ENCODE measurements at regions not wholly inside any gene's neighbourhood (a gene's known extent, or its start where the extent isn't known, plus 50 kb on each side); places are given as distances from the start of the nearest gene placed in this dataset.

DNA sequence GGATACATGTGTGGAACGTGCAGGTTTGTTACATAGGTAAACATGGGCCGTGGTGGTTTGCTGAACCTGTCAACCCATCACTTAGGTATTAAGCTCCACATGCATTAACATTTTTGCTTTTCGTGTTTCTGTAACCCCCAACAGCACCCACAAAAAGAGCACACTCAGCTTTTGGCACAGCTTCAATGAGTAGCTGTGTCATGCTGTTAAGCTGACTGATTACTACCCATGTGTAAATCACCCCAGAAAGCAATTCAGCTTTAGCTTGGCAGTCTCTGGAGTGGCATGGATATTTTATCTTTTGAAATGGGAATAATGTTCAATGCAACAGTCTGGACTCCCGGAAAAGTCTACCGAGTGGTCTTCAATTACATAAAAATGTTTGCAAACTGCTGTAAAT is 734.3 kb downstream of the STIM2 start:
- ChIA-PET POLR2A (no interaction called here), CTCF (no interaction called here)
- no peaks in the 10 kb centered on the region for H3K36me3 Mint-ChIP-seq (ENCODE audit: low read depth)
- ATAC-seq (ENCODE audit: poor library complexity) (no peak), DNase-seq (no peak)
- Histone ChIP-seq H3K4me3 (ENCODE audit: low read length) (no peak overlapping the region), H3K27me3 (ENCODE audit: control insufficient read depth in 1 of 2, insufficient read depth in 2 of 2, low read length in 2 of 2) (no peaks in the 10 kb centered on the region), H3K36me3 (ENCODE audit: insufficient read depth, low read length) (no peaks in the 10 kb centered on the region), H3K27ac (ENCODE audit: low read depth in 1 of 2, low read length in 2 of 2) (no peak overlapping the region), H3K4me1 (ENCODE audit: insufficient read depth, low read length) (no peaks in the 10 kb centered on the region), H3K9me3 (ENCODE audit: control insufficient read depth in 1 of 2, insufficient read depth in 1 of 2, low read length in 2 of 2) (peaks cover 0 to 8% of the 10 kb centered on the region in 2 experiments)
- intact Hi-C loops (cut with DNase I, micrococcal nuclease) = no loop called here
- H3K4me3 Mint-ChIP-seq = no peak overlapping the region
- TF ChIP-seq, protein P1, sequence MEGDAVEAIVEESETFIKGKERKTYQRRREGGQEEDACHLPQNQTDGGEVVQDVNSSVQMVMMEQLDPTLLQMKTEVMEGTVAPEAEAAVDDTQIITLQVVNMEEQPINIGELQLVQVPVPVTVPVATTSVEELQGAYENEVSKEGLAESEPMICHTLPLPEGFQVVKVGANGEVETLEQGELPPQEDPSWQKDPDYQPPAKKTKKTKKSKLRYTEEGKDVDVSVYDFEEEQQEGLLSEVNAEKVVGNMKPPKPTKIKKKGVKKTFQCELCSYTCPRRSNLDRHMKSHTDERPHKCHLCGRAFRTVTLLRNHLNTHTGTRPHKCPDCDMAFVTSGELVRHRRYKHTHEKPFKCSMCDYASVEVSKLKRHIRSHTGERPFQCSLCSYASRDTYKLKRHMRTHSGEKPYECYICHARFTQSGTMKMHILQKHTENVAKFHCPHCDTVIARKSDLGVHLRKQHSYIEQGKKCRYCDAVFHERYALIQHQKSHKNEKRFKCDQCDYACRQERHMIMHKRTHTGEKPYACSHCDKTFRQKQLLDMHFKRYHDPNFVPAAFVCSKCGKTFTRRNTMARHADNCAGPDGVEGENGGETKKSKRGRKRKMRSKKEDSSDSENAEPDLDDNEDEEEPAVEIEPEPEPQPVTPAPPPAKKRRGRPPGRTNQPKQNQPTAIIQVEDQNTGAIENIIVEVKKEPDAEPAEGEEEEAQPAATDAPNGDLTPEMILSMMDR (IDR thresholded peaks at IDR 0.05) = no peak
- H3K27ac Mint-ChIP-seq = no peak overlapping the region
- H3K27me3 Mint-ChIP-seq = no peaks in the 10 kb centered on the region
- H3K4me1 Mint-ChIP-seq (ENCODE audit: low read depth) = no peaks in the 10 kb centered on the region
- peaks cover 2% of the 10 kb centered on the region for H3K9me3 Mint-ChIP-seq

DNA sequence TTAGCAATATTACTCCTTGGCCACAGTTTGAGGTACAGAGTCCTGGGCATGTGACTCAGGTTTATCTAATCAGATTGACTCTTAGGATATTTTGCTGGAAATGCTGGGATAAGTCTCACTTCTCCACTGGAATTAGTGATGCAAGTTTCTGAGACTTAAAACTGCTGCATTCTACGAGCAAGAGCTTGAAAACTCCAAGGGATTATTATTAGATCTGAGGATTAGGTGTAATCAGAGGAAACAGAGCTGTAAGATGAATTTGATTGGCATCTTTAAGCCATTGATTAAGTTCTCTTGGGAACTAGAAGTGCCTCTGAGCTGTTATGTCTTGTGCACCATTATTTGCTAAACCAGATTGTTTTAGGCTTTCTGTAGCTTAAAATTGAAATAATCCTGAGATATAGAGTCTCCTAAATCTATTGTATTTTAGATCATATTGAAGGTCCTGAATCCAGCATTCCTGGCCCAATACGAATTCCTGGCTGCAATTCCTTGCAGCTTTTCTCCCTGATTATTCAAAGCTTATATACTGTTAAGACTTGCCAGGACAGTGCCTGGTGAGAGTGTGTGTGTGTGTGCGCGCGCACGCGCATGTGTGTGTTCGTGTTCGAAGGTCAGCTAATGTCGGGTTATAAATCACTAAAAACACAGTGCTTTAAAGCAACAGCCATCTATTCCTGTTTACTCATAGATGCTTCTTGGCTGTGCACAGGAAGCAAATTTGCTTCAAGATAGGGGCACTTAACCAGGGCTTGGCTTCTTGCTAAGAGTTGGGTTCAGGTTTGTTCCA is 735.1 kb downstream of the STIM2 start:
- POLR2A ChIA-PET = no interaction called here
- DNase-seq = no peak
- no peaks in the 10 kb centered on the region for H3K27me3 Mint-ChIP-seq

DNA sequence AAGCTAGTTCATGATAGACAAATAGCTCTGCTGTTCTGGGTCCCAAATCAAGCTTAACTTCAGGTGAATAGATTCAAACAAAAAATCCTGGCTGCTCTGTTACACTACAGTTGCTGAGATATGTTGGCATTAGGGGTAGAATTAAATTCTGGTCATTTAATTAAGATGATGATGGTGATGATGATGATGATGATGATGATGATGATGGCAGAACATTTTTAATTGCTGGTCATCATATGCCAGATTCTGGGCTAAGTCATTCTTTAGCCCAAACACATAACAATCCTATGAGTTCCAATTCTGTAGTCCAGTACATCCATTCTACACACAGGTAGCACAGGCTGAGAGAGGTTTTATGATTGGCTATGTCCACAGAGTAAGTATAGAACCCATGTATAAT is 741.5 kb downstream of the STIM2 start:
- intact Hi-C loops (cut with DNase I, micrococcal nuclease) = no loop called here
- no peak overlapping the region for H3K27ac Mint-ChIP-seq
- TF ChIP-seq, protein P1 (IDR thresholded peaks at IDR 0.05) = no peak
- H3K27me3 Mint-ChIP-seq = no peaks in the 10 kb centered on the region
- ATAC-seq (ENCODE audit: poor library complexity) (no peak), DNase-seq (no peak)
- H3K4me3 Mint-ChIP-seq = no peak overlapping the region
- Histone ChIP-seq H3K27ac (ENCODE audit: low read depth in 1 of 2, low read length in 2 of 2) (no peak overlapping the region), H3K4me3 (ENCODE audit: low read length) (no peak overlapping the region), H3K9me3 (ENCODE audit: control insufficient read depth in 1 of 2, insufficient read depth in 1 of 2, low read length in 2 of 2) (no peaks in the 10 kb centered on the region), H3K4me1 (ENCODE audit: insufficient read depth, low read length) (no peaks in the 10 kb centered on the region), H3K36me3 (ENCODE audit: insufficient read depth, low read length) (no peaks in the 10 kb centered on the region), H3K27me3 (ENCODE audit: control insufficient read depth in 1 of 2, insufficient read depth in 2 of 2, low read length in 2 of 2) (no peaks in the 10 kb centered on the region)
- CTCF ChIA-PET = no interaction called here
- POLR2A ChIA-PET = no interaction called here
- H3K9me3 Mint-ChIP-seq = peaks cover 5% of the 10 kb centered on the region
- no peaks in the 10 kb centered on the region for H3K4me1 Mint-ChIP-seq (ENCODE audit: low read depth)
- H3K36me3 Mint-ChIP-seq (ENCODE audit: low read depth) = no peaks in the 10 kb centered on the region

More for the DNA sequence above, 735.1 kb downstream of the STIM2 start:
- CTCF ChIA-PET = no interaction called here
- no peaks in the 10 kb centered on the region for H3K27me3 ChIP-seq (ENCODE audit: control insufficient read depth in 1 of 2, insufficient read depth in 2 of 2, low read length in 2 of 2)
- no peaks in the 10 kb centered on the region for H3K4me1 Mint-ChIP-seq (ENCODE audit: low read depth)
- H3K4me3 Mint-ChIP-seq = no peak overlapping the region
- H3K9me3 Mint-ChIP-seq = peaks cover 2% of the 10 kb centered on the region
- H3K9me3 ChIP-seq (ENCODE audit: control insufficient read depth in 1 of 2, insufficient read depth in 1 of 2, low read length in 2 of 2) = peaks cover 0 to 8% of the 10 kb centered on the region in 2 experiments
- H3K36me3 ChIP-seq (ENCODE audit: insufficient read depth, low read length) = no peaks in the 10 kb centered on the region
- H3K4me1 ChIP-seq (ENCODE audit: insufficient read depth, low read length) = no peaks in the 10 kb centered on the region
- TF ChIP-seq, protein P1 (IDR thresholded peaks at IDR 0.05) = no peak
- intact Hi-C loops (cut with DNase I, micrococcal nuclease) = no loop called here
- H3K27ac ChIP-seq (ENCODE audit: low read depth in 1 of 2, low read length in 2 of 2) = no peak overlapping the region
- no peak overlapping the region for H3K4me3 ChIP-seq (ENCODE audit: low read length)
- no peak for ATAC-seq (ENCODE audit: poor library complexity)
- H3K36me3 Mint-ChIP-seq (ENCODE audit: low read depth) = no peaks in the 10 kb centered on the region
- no peak overlapping the region for H3K27ac Mint-ChIP-seq

Data from CD4-positive, alpha-beta T cell (primary cell).